GM23248 (cell line): ENCODE measurements at regions not wholly inside any gene's neighbourhood (a gene's known extent, or its start where the extent isn't known, plus 50 kb on each side); places are given as distances from the start of the nearest gene placed in this dataset.
A peak's percentile ranks its signal among the peaks of the same experiment; 100 is the strongest.

ENCODE experiments used
- DNase-seq: peaks from one replicate; pipeline ENCODE4 v3.0.0-alpha.2; 2015
- H2AFZ ChIP-seq: fragments of 200-600 bp; sonication (generic); 2 replicates; pipeline ENCODE4 v1.6.1; 2016; ENCODE audit warnings: antibody characterized with exemption
- H3F3A ChIP-seq: fragments of 200-600 bp; sonication (generic); 2 replicates; pipeline ENCODE4 v1.6.1; 2016; ENCODE audit warnings: mild to moderate bottlenecking, antibody characterized with exemption, mixed run types; ENCODE audit not compliant: insufficient read depth
- H3K27ac ChIP-seq: fragments of 200-600 bp; sonication (generic); 2 replicates; pipeline ENCODE4 v1.5.1; 2016; ENCODE audit warnings: mild to moderate bottlenecking
- H3K27me3 ChIP-seq: fragments of 200-600 bp; sonication (generic); replicated peaks from 2 replicates; pipeline ENCODE4 v1.6.1; 2016; ENCODE audit warnings: mild to moderate bottlenecking; ENCODE audit not compliant: insufficient read depth
- H3K36me3 ChIP-seq: fragments of 200-600 bp; sonication (generic); 2 replicates; pipeline ENCODE4 v1.6.1; 2016; ENCODE audit warnings: low read depth, mild to moderate bottlenecking
- H3K4me1 ChIP-seq: fragments of 200-600 bp; sonication (generic); 2 replicates; pipeline ENCODE4 v1.6.1; 2016; ENCODE audit warnings: mild to moderate bottlenecking; ENCODE audit not compliant: insufficient read depth
- H3K4me2 ChIP-seq: fragments of 200-600 bp; sonication (generic); one replicate; pipeline ENCODE4 v1.6.1; 2016; ENCODE audit warnings: mild to moderate bottlenecking; ENCODE audit not compliant: unreplicated experiment
- H3K4me3 ChIP-seq: fragments of 200-600 bp; sonication (generic); 2 replicates; pipeline ENCODE4 v1.5.1; 2016; ENCODE audit warnings: mild to moderate bottlenecking
- H3K79me2 ChIP-seq: fragments of 200-600 bp; sonication (generic); 2 replicates; pipeline ENCODE4 v1.6.1; 2016; ENCODE audit warnings: mild to moderate bottlenecking; ENCODE audit not compliant: insufficient read depth
- H3K9ac ChIP-seq: fragments of 200-600 bp; sonication (generic); 2 replicates; pipeline ENCODE4 v1.6.1; 2016; ENCODE audit warnings: mild to moderate bottlenecking
- H3K9me2 ChIP-seq: fragments of 200-600 bp; sonication (generic); 2 replicates; pipeline ENCODE4 v1.6.1; 2016; ENCODE audit warnings: mixed run types, mild to moderate bottlenecking, moderate library complexity; ENCODE audit not compliant: insufficient read depth
- H3K9me3 ChIP-seq: fragments of 200-600 bp; sonication (generic); one replicate; pipeline ENCODE4 v1.6.1; 2017; ENCODE audit warnings: low read depth
- H4K20me1 ChIP-seq: fragments of 200-600 bp; sonication (generic); 2 replicates; pipeline ENCODE4 v1.6.0; 2016; ENCODE audit not compliant: insufficient read depth
- EZH2 ChIP-seq: fragments of 200-600 bp; sonication (generic); IDR thresholded peaks from 2 replicates; pipeline ENCODE4 v1.6.1; 2018; ENCODE audit warnings: antibody characterized with exemption, mild to moderate bottlenecking; ENCODE audit not compliant: insufficient read depth, poor library complexity, severe bottlenecking
- EZH2phosphoT487 ChIP-seq: fragments of 200-600 bp; sonication (generic); IDR thresholded peaks from 2 replicates; pipeline ENCODE4 v1.6.1; 2018; ENCODE audit warnings: antibody characterized with exemption, moderate library complexity, mild to moderate bottlenecking, low read depth; ENCODE audit not compliant: insufficient read depth
- WGBS, 2 experiments: methylation state at CpG; one replicate each; pipeline ENCODE4 v1.1.6; 2015 to 2017; ENCODE audit warnings: low lambda C conversion rate in 2 of 2, low coverage in 1 of 2; ENCODE audit errors: missing lambda C conversion rate in 2 of 2; 5-methylcytosine and 5-hydroxymethylcytosine counted together
- in situ Hi-C: fragments of 300-500 bp; cut with MboI; formaldehyde crosslinking; loops from 2 replicates; pipeline ENCODE4 v1.15.0; 2020

GRCh38 chr2:211144974-211145665 is 588.7 kb downstream of the CPS1 start:
- H3K4me1 ChIP-seq = peaks cover 9% of the 10 kb centered on the region; the same call in 1 of the 2 replicates
- 21 to 32% methylated on average over 4 of the region's 4 CpGs for WGBS, 2 experiments
- no peak overlapping the region for H3K4me2 ChIP-seq
- no peaks in the 10 kb centered on the region for H3K36me3 ChIP-seq
- H3K9ac ChIP-seq = no peak overlapping the region
- no peaks in the 10 kb centered on the region for H3K9me3 ChIP-seq
- H4K20me1 ChIP-seq = no peaks in the 10 kb centered on the region
- H3K79me2 ChIP-seq = no peaks in the 10 kb centered on the region
- H3K9me2 ChIP-seq = no peaks in the 10 kb centered on the region
- DNase-seq = no peak
- no peaks in the 10 kb centered on the region for H3F3A ChIP-seq
- TF ChIP-seq EZH2 (no peak), EZH2phosphoT487 (no peak)
- no peaks in the 10 kb centered on the region for H3K27me3 ChIP-seq
- H3K27ac ChIP-seq = no peak overlapping the region
- no peak overlapping the region for H3K4me3 ChIP-seq
- no peak overlapping the region for H2AFZ ChIP-seq
- in situ Hi-C loops = no loop called here

DNA sequence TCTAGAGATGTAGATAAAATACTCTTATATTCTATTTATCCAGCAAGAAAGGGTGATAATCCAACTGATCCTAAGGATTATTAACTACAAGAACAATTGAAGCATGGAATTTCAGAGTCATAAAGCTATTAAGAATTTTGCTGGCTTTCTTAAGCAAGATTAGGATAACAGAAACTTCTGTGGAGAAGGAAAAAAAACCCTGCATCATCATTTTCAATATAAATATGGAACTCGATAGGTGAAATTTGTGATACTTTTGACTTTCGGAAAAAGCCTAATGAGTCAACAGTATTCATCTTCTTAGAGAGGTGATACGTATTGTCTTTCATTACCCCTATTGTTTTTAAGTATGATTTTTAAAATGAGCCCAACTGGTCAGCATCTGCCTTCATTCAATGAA is 593.3 kb downstream of the CPS1 start:
- Histone ChIP-seq H2AFZ (no peak overlapping the region), H3K4me2 (no peak overlapping the region), H4K20me1 (no peaks in the 10 kb centered on the region), H3K9me3 (no peaks in the 10 kb centered on the region), H3K36me3 (no peaks in the 10 kb centered on the region), H3K9me2 (no peaks in the 10 kb centered on the region), H3K79me2 (no peaks in the 10 kb centered on the region), H3K9ac (no peak overlapping the region), H3K27me3 (no peaks in the 10 kb centered on the region), H3F3A (no peaks in the 10 kb centered on the region), H3K27ac (no peak overlapping the region), H3K4me1 (no peaks in the 10 kb centered on the region), H3K4me3 (no peak overlapping the region)
- no peak for TF ChIP-seq EZH2phosphoT487
- no peak for TF ChIP-seq EZH2
- WGBS, 2 experiments = 49 to 69% methylated on average over 3 of the region's 3 CpGs
- DNase-seq = no peak
- in situ Hi-C loops = no loop called here

GRCh38 chr2:211157211-211157610 is 600.8 kb downstream of the CPS1 start:
- Histone ChIP-seq H3K4me3 (no peak overlapping the region), H3K79me2 (no peaks in the 10 kb centered on the region), H3K27me3 (no peaks in the 10 kb centered on the region), H2AFZ (no peak overlapping the region), H3K4me1 (no peaks in the 10 kb centered on the region), H3K4me2 (no peak overlapping the region), H3K9ac (no peak overlapping the region), H3F3A (no peaks in the 10 kb centered on the region), H3K27ac (no peak overlapping the region), H3K36me3 (no peaks in the 10 kb centered on the region), H3K9me2 (no peaks in the 10 kb centered on the region), H3K9me3 (no peaks in the 10 kb centered on the region), H4K20me1 (no peaks in the 10 kb centered on the region)
- in situ Hi-C loops = no loop called here
- DNase-seq = no peak
- TF ChIP-seq EZH2 (no peak), EZH2phosphoT487 (no peak)

DNA sequence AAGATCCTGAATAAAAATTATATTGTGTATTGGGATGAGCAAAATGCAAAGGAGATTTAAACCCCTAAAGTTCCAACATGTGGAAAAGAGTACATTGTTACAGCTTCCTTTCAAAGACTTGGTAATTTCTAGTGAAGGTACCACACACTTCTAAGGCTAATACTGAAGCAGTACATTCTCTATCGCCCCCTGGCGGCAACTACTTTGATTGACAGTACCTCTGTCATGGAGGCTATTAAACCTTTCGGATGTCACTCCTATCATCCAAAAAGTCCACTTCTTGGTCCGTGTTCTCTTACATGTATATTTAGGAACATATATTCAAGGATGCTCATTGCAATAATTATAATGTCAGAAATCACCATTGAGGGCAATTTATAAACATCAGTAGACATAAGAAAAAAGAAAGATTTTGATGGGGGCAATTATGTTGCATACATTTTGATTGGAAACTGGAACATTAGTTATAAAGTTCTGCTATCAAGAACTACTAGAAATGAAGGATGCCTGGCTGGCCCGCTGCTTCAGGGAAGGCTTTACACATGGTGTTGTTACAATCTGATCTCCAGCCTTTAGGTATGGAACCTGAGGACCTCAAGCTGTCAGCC is 601.6 kb downstream of the CPS1 start:
- H3K4me3 ChIP-seq = no peak overlapping the region
- no peaks in the 10 kb centered on the region for H4K20me1 ChIP-seq
- in situ Hi-C loops = no loop called here
- no peaks in the 10 kb centered on the region for H3K36me3 ChIP-seq
- H3K4me1 ChIP-seq = no peaks in the 10 kb centered on the region
- H3K9ac ChIP-seq = no peak overlapping the region
- WGBS, 2 experiments = 3 to 4% methylated on average over 5 of the region's 5 CpGs
- no peaks in the 10 kb centered on the region for H3F3A ChIP-seq
- H3K27ac ChIP-seq = no peak overlapping the region
- no peaks in the 10 kb centered on the region for H3K79me2 ChIP-seq
- H2AFZ ChIP-seq = no peak overlapping the region
- no peaks in the 10 kb centered on the region for H3K27me3 ChIP-seq
- DNase-seq = peak; percentile 65
- no peaks in the 10 kb centered on the region for H3K9me2 ChIP-seq
- no peaks in the 10 kb centered on the region for H3K9me3 ChIP-seq
- TF ChIP-seq EZH2 (no peak), EZH2phosphoT487 (no peak)
- no peak overlapping the region for H3K4me2 ChIP-seq

- in situ Hi-C loops = no loop called here
These were observed 603.6 kb downstream of the CPS1 start for GRCh38 chr2:211159972-211160371.

More at GRCh38 chr2:211159972-211160371, 603.6 kb downstream of the CPS1 start:
- H2AFZ ChIP-seq = no peak overlapping the region
- no peak for DNase-seq
- 33 to 43% methylated on average over 7 of the region's 7 CpGs for WGBS, 2 experiments
- no peak for TF ChIP-seq EZH2phosphoT487
- no peak for TF ChIP-seq EZH2
- H4K20me1 ChIP-seq = no peaks in the 10 kb centered on the region
- no peak overlapping the region for H3K4me3 ChIP-seq
- H3K36me3 ChIP-seq = no peaks in the 10 kb centered on the region
- no peak overlapping the region for H3K27ac ChIP-seq
- H3K4me2 ChIP-seq = no peak overlapping the region
- H3K27me3 ChIP-seq = no peaks in the 10 kb centered on the region
- H3F3A ChIP-seq = no peaks in the 10 kb centered on the region
- no peak overlapping the region for H3K9ac ChIP-seq
- H3K9me2 ChIP-seq = no peaks in the 10 kb centered on the region
- H3K4me1 ChIP-seq = no peaks in the 10 kb centered on the region
- no peaks in the 10 kb centered on the region for H3K9me3 ChIP-seq
- H3K79me2 ChIP-seq = no peaks in the 10 kb centered on the region
